Transverse colon (tissue), 4 donors: ENCODE measurements at regions not wholly inside any gene's neighbourhood (a gene's known extent, or its start where the extent isn't known, plus 50 kb on each side); places are given as distances from the start of the nearest gene placed in this dataset.
"Not testable (repeated sequence)": the region's sequence is repeated elsewhere in the genome, so short reads cannot be mapped to it uniquely, and the experiment has no call there.

ENCODE experiments used
- CTCF ChIP-seq, 5 experiments: fragments of 200-600 bp in 3 of 5; fragments of 450-650 bp in 2 of 5; sonication (generic) in 3 of 5; IDR thresholded peaks; 1 replicate in 2 of 5; 2 replicates in 3 of 5; pipeline ENCODE4 v1.5.1; 2016 to 2017; ENCODE audit warnings: antibody characterized with exemption in 5 of 5, inconsistent platforms in 3 of 5, mild to moderate bottlenecking in 2 of 5, moderate library complexity in 1 of 5
- POLR2A ChIP-seq: fragments of 450-650 bp; IDR thresholded peaks from one replicate; pipeline ENCODE4 v1.6.1; 2016; ENCODE audit warnings: antibody characterized with exemption, mild to moderate bottlenecking, moderate library complexity
- POLR2AphosphoS5 ChIP-seq, 3 donors: sonication (generic); formaldehyde crosslinking; IDR thresholded peaks; one replicate each; pipeline ENCODE4 v1.6.1; 2016; ENCODE audit warnings: antibody characterized with exemption in 3 of 3

DNA sequence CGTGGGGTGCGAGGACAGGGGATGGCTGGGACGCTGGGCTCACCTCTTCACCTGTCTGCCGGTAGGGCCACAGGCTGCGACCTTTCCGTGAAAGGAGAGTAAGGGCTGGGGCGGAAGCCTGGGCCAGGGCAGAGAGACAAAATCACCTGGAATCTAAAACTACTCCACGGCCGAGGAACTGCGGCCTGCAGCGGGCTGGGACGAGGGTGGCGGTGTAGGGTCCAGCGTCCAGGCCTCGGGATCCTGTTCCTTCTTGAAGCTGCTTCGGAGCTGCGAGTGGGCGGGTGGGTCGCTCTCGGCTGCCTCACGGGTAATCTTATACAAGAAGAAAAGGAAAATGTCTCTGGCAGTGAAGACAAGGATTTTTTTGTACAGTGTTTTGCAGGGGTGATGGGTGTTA lies 356.5 kb downstream of the ZNF33B start:
- not testable (repeated sequence) for TF ChIP-seq POLR2AphosphoS5 (IDR thresholded peaks at IDR 0.05); POLR2A; CTCF (IDR thresholded peaks at IDR 0.05)
